ENCODE measurements at regions not wholly inside any gene's neighbourhood (a gene's known extent, or its start where the extent isn't known, plus 50 kb on each side); places are given as distances from the start of the nearest gene placed in this dataset.
"Not testable (repeated sequence)": the region's sequence is repeated elsewhere in the genome, so short reads cannot be mapped to it uniquely, and the experiment has no call there.

GRCh38 chr14:48247977-48248376 lies 572.6 kb upstream of the MDGA2 start:
- DNase-seq, result no peak
- no peaks in the 10 kb centered on the region for H3K36me3 Mint-ChIP-seq
- no peak overlapping the region for H3K27ac Mint-ChIP-seq
- no peaks in the 10 kb centered on the region for H3K27me3 Mint-ChIP-seq
- H3K9me3 Mint-ChIP-seq, result peaks cover 1% of the 10 kb centered on the region
- H3K4me3 Mint-ChIP-seq, result no peak overlapping the region
- H3K4me1 Mint-ChIP-seq, result no peaks in the 10 kb centered on the region

GRCh38 chr14:48243900-48244299 lies 568.5 kb upstream of the MDGA2 start:
- peaks cover 1% of the 10 kb centered on the region for H3K9me3 Mint-ChIP-seq
- H3K4me1 Mint-ChIP-seq, result no peaks in the 10 kb centered on the region
- H3K36me3 Mint-ChIP-seq, result no peaks in the 10 kb centered on the region
- H3K27ac Mint-ChIP-seq, result no peak overlapping the region
- DNase-seq, result no peak
- H3K27me3 Mint-ChIP-seq, result no peaks in the 10 kb centered on the region
- no peak overlapping the region for H3K4me3 Mint-ChIP-seq

- Mint-ChIP-seq H3K36me3 (no peaks in the 10 kb centered on the region), H3K4me3 (no peak overlapping the region), H3K9me3 (no peaks in the 10 kb centered on the region), H3K27me3 (no peaks in the 10 kb centered on the region), H3K27ac (no peak overlapping the region), H3K4me1 (no peaks in the 10 kb centered on the region)
- DNase-seq, result no peak
These were observed 553.7 kb upstream of the MDGA2 start for GRCh38 chr14:48229091-48229490.

- Mint-ChIP-seq H3K4me3 (no peak overlapping the region), H3K36me3 (no peaks in the 10 kb centered on the region), H3K9me3 (no peaks in the 10 kb centered on the region), H3K4me1 (no peaks in the 10 kb centered on the region), H3K27ac (no peak overlapping the region), H3K27me3 (no peaks in the 10 kb centered on the region)
- no peak for DNase-seq
These were observed 518.5 kb upstream of the MDGA2 start for GRCh38 chr14:48193893-48194292.

GRCh38 chr14:48149624-48150023 lies 474.2 kb upstream of the MDGA2 start:
- H3K4me3 Mint-ChIP-seq, result not testable (repeated sequence)

GRCh38 chr14:48140804-48141203 lies 465.4 kb upstream of the MDGA2 start:
- Mint-ChIP-seq H3K27ac (no peak overlapping the region), H3K27me3 (no peaks in the 10 kb centered on the region), H3K9me3 (peaks cover 2% of the 10 kb centered on the region), H3K36me3 (no peaks in the 10 kb centered on the region), H3K4me3 (no peak overlapping the region), H3K4me1 (no peaks in the 10 kb centered on the region)
- DNase-seq, result no peak

More at GRCh38 chr14:48149624-48150023, 474.2 kb upstream of the MDGA2 start:
- H3K27me3 Mint-ChIP-seq, DNase-seq, H3K27ac Mint-ChIP-seq, H3K9me3 Mint-ChIP-seq, H3K36me3 Mint-ChIP-seq, H3K4me1 Mint-ChIP-seq: not testable (repeated sequence)

- H3K4me1 Mint-ChIP-seq, result no peaks in the 10 kb centered on the region
- no peaks in the 10 kb centered on the region for H3K27me3 Mint-ChIP-seq
- H3K36me3 Mint-ChIP-seq, result no peaks in the 10 kb centered on the region
- H3K4me3 Mint-ChIP-seq, result no peak overlapping the region
- DNase-seq, result no peak
- H3K27ac Mint-ChIP-seq, result no peak overlapping the region
- H3K9me3 Mint-ChIP-seq, result no peaks in the 10 kb centered on the region
These were observed 454.1 kb upstream of the MDGA2 start for GRCh38 chr14:48129472-48129871.

GRCh38 chr14:48127674-48128073 lies 452.3 kb upstream of the MDGA2 start:
- Mint-ChIP-seq H3K4me3 (no peak overlapping the region), H3K4me1 (no peaks in the 10 kb centered on the region), H3K36me3 (no peaks in the 10 kb centered on the region), H3K27me3 (no peaks in the 10 kb centered on the region), H3K9me3 (no peaks in the 10 kb centered on the region), H3K27ac (no peak overlapping the region)
- DNase-seq, result no peak

GRCh38 chr14:48125654-48126053 lies 450.2 kb upstream of the MDGA2 start:
- Mint-ChIP-seq H3K4me3 (no peak overlapping the region), H3K27me3 (no peaks in the 10 kb centered on the region), H3K9me3 (no peaks in the 10 kb centered on the region), H3K27ac (no peak overlapping the region), H3K4me1 (no peaks in the 10 kb centered on the region), H3K36me3 (no peaks in the 10 kb centered on the region)
- no peak for DNase-seq

- Mint-ChIP-seq H3K36me3 (no peaks in the 10 kb centered on the region), H3K9me3 (no peaks in the 10 kb centered on the region), H3K27me3 (no peaks in the 10 kb centered on the region), H3K27ac (no peak overlapping the region), H3K4me1 (no peaks in the 10 kb centered on the region), H3K4me3 (no peak overlapping the region)
- no peak for DNase-seq
These were observed 438.3 kb upstream of the MDGA2 start for GRCh38 chr14:48113713-48114112.

GRCh38 chr14:48111151-48111550 lies 435.7 kb upstream of the MDGA2 start:
- Mint-ChIP-seq H3K4me1 (no peaks in the 10 kb centered on the region), H3K9me3 (no peaks in the 10 kb centered on the region)
- no peak for DNase-seq

GRCh38 chr14:48107646-48108045 lies 432.2 kb upstream of the MDGA2 start:
- Mint-ChIP-seq H3K9me3 (peaks cover 6% of the 10 kb centered on the region), H3K4me3 (no peak overlapping the region), H3K4me1 (no peaks in the 10 kb centered on the region), H3K27me3 (no peaks in the 10 kb centered on the region), H3K27ac (no peak overlapping the region), H3K36me3 (no peaks in the 10 kb centered on the region)
- DNase-seq, result no peak

More at GRCh38 chr14:48111151-48111550, 435.7 kb upstream of the MDGA2 start:
- Mint-ChIP-seq H3K27me3 (no peaks in the 10 kb centered on the region), H3K27ac (no peak overlapping the region), H3K4me3 (no peak overlapping the region), H3K36me3 (no peaks in the 10 kb centered on the region)

GRCh38 chr14:48096897-48097296 lies 421.5 kb upstream of the MDGA2 start:
- no peaks in the 10 kb centered on the region for H3K4me1 Mint-ChIP-seq
- no peak overlapping the region for H3K4me3 Mint-ChIP-seq
- DNase-seq, result no peak
- H3K27ac Mint-ChIP-seq, result no peak overlapping the region
- H3K9me3 Mint-ChIP-seq, result peaks cover 6% of the 10 kb centered on the region
- H3K36me3 Mint-ChIP-seq, result no peaks in the 10 kb centered on the region
- H3K27me3 Mint-ChIP-seq, result no peaks in the 10 kb centered on the region

- no peak for DNase-seq
- H3K36me3 Mint-ChIP-seq, result no peaks in the 10 kb centered on the region
- no peak overlapping the region for H3K27ac Mint-ChIP-seq
- H3K9me3 Mint-ChIP-seq, result peaks cover 4% of the 10 kb centered on the region
- H3K27me3 Mint-ChIP-seq, result no peaks in the 10 kb centered on the region
- no peak overlapping the region for H3K4me3 Mint-ChIP-seq
- H3K4me1 Mint-ChIP-seq, result no peaks in the 10 kb centered on the region
These were observed 411.1 kb upstream of the MDGA2 start for GRCh38 chr14:48086516-48086915.

GRCh38 chr14:48075487-48075886 lies 400.1 kb upstream of the MDGA2 start:
- Mint-ChIP-seq H3K4me1 (no peaks in the 10 kb centered on the region), H3K9me3 (peaks cover 7% of the 10 kb centered on the region), H3K4me3 (no peak overlapping the region), H3K36me3 (no peaks in the 10 kb centered on the region), H3K27me3 (no peaks in the 10 kb centered on the region), H3K27ac (no peak overlapping the region)
- DNase-seq, result no peak

- Mint-ChIP-seq H3K27me3 (no peaks in the 10 kb centered on the region), H3K36me3 (no peaks in the 10 kb centered on the region), H3K9me3 (peaks cover 10% of the 10 kb centered on the region), H3K27ac (no peak overlapping the region), H3K4me3 (no peak overlapping the region), H3K4me1 (no peaks in the 10 kb centered on the region)
- DNase-seq, result no peak
These were observed 377.6 kb upstream of the MDGA2 start for GRCh38 chr14:48052973-48053372.

- Mint-ChIP-seq H3K9me3 (peaks cover 31% of the 10 kb centered on the region), H3K4me3 (no peak overlapping the region), H3K27ac (no peak overlapping the region), H3K36me3 (no peaks in the 10 kb centered on the region), H3K4me1 (no peaks in the 10 kb centered on the region), H3K27me3 (no peaks in the 10 kb centered on the region)
- no peak for DNase-seq
These were observed 360.4 kb upstream of the MDGA2 start for GRCh38 chr14:48035836-48036235.

All from activated naive CD8-positive, alpha-beta T cell treated with anti-CD3 and anti-CD28 coated beads for 36 hours (primary cell).